ENCODE measurements at regions not wholly inside any gene's neighbourhood (a gene's known extent, or its start where the extent isn't known, plus 50 kb on each side); places are given as distances from the start of the nearest gene placed in this dataset.

- CTCF ChIA-PET: no interaction called here
- no peak for DNase-seq (ENCODE audit: low read depth, low spot score)
- Histone ChIP-seq H3K4me2 (ENCODE audit: low read length) (no peak overlapping the region), H3K4me1 (ENCODE audit: control insufficient read depth in 1 of 2, insufficient read depth in 2 of 2, low read length in 2 of 2) (no peaks in the 10 kb centered on the region), H3K27ac (ENCODE audit: low read depth, low read length) (no peak overlapping the region), H3K9ac (ENCODE audit: low read length) (no peak overlapping the region), H3K79me2 (ENCODE audit: insufficient read depth, low read length) (no peaks in the 10 kb centered on the region), H2AFZ (ENCODE audit: low read depth, low read length, poor library complexity, severe bottlenecking) (no peak overlapping the region), H3K36me3 (ENCODE audit: control insufficient read depth in 1 of 2, insufficient read depth in 2 of 2, low read length in 2 of 2) (no peaks in the 10 kb centered on the region), H4K20me1 (ENCODE audit: insufficient read depth) (no peaks in the 10 kb centered on the region), H3K27me3 (ENCODE audit: insufficient read depth, low read length) (no peaks in the 10 kb centered on the region), H3K9me3 (ENCODE audit: control insufficient read depth in 1 of 2, insufficient read depth in 1 of 2, low read depth in 1 of 2, low read length in 2 of 2) (no peaks in the 10 kb centered on the region), H3K9me2 (ENCODE audit: insufficient read depth) (no peaks in the 10 kb centered on the region), H3K4me3 (replicated peaks in 1 of 2; ENCODE audit: low read depth in 1 of 2, low read length in 2 of 2) (no peak overlapping the region)
- RAD21 ChIA-PET (ENCODE audit: low non-redundant PET in 1 of 2, low total read pairs in 2 of 2, uncharacterized antibody in 2 of 2, unreplicated experiment in 2 of 2): no interaction called here
- TF ChIP-seq SIN3A (IDR thresholded peaks at IDR 0.05; ENCODE audit: low read depth) (no peak), ZNF274 (IDR thresholded peaks at IDR 0.05; ENCODE audit: low read depth, low read length) (no peak), CTCF (IDR thresholded peaks at IDR 0.05 in 2 of 3, conservative IDR thresholded peaks at IDR 0.05 in 1 of 3; ENCODE audit: borderline replicate concordance in 1 of 3, insufficient read depth in 1 of 3, low read depth in 2 of 3, low read length in 2 of 3) (no peak), ELF1 (IDR thresholded peaks at IDR 0.05; ENCODE audit: borderline replicate concordance, low read depth) (no peak), MAX (IDR thresholded peaks at IDR 0.05) (no peak), POLR2A (IDR thresholded peaks at IDR 0.05; ENCODE audit: borderline replicate concordance, extremely low read depth, insufficient read depth, insufficient read length) (no peak), REST (IDR thresholded peaks at IDR 0.05; ENCODE audit: low read depth) (no peak), EZH2phosphoT487 (IDR thresholded peaks at IDR 0.05; ENCODE audit: borderline replicate concordance) (no peak)
- no TSS peak for BruUV-seq (replicated peaks)
- POLR2A ChIA-PET: no interaction called here
- no peak for ATAC-seq
- intact Hi-C loops (cut with micrococcal nuclease): no loop called here
Observed at GRCh38 chr14:104349950-104350349, 211.6 kb downstream of the KIF26A start.
